K562 (cell line): ENCODE measurements at regions not wholly inside any gene's neighbourhood (a gene's known extent, or its start where the extent isn't known, plus 50 kb on each side); places are given as distances from the start of the nearest gene placed in this dataset.

Source experiments
- ATAC-seq: fragments of 200-7000 bp; cut with Tn5 transposase; 3 replicates; pipeline ENCODE4 v1.9.1; 2020; ENCODE audit warnings: moderate library complexity
- BruUV-seq: library from RNA; stranded (reverse); fragments of 400-500 nt; replicated peaks from 2 replicates; lab custom pipeline; 2021; lab: Mats Ljungman, UMichigan
- CTCF ChIA-PET: fragments of 300-600 bp; formaldehyde crosslinking; extraction: SDS; loops from one replicate; lab custom pipeline; 2021; ENCODE audit warnings: low intra/inter-chr PET ratio; lab: Yijun Ruan, JAX
- POLR2A ChIA-PET: fragments of 300-600, 350-650 bp; sonication (Branson Sonifier 250); formaldehyde crosslinking; extraction: SDS; loops from one replicate; lab custom pipeline; 2021; ENCODE audit warnings: antibody characterized with exemption, inconsistent platforms; lab: Yijun Ruan, JAX
- DNase-seq, 4 experiments: peaks; one replicate each; pipeline versions ENCODE4 v3.0.0 to v3.0.0-alpha.2; 2011 to 2018; ENCODE audit warnings: low spot score in 3 of 4, mixed read lengths in 3 of 4; ENCODE audit errors: extremely low read depth in 1 of 4
- FAIRE-seq: peaks from 2 replicates; lab custom pipeline; 2011; peaks lifted over from hg19 to GRCh38; lab: Jason Lieb, UNC
- H2AFZ ChIP-seq: 2 replicates; pipeline ENCODE4 v1.6.0; 2011; ENCODE audit warnings: low read depth, low read length, control low read depth, inconsistent platforms
- H3K27ac ChIP-seq: fragments of 200-600 bp; 3 replicates; pipeline ENCODE4 v1.8.0; 2011; ENCODE audit warnings: low read depth, mild to moderate bottlenecking, control low read depth, inconsistent platforms, low read length, moderate library complexity, mixed read lengths; ENCODE audit errors: extremely low read depth
- H3K27me3 ChIP-seq, 2 experiments: fragments of 300-600 bp in 1 of 2; 2 replicates in 1 of 2; 3 replicates in 1 of 2; pipeline versions ENCODE4 v1.6.0 to v1.8.0; 2011; ENCODE audit warnings: inconsistent platforms in 2 of 2, low read length in 2 of 2, mild to moderate bottlenecking in 1 of 2, mixed read lengths in 1 of 2, moderate library complexity in 1 of 2; ENCODE audit not compliant: control insufficient read depth in 2 of 2, insufficient read depth in 2 of 2
- H3K36me3 ChIP-seq: fragments of 300-600 bp; 3 replicates; pipeline ENCODE4 v1.8.0; 2011; ENCODE audit warnings: mild to moderate bottlenecking, low read length, inconsistent platforms; ENCODE audit not compliant: control insufficient read depth, insufficient read depth
- H3K4me1 ChIP-seq, 2 experiments: fragments of 200-600 bp in 1 of 2; replicated peaks in 1 of 2; 2 replicates in 1 of 2; 3 replicates in 1 of 2; pipeline versions ENCODE4 v1.5.1 to v1.8.0; 2011; ENCODE audit warnings: inconsistent platforms in 2 of 2, low read length in 2 of 2, mild to moderate bottlenecking in 1 of 2, mixed read lengths in 1 of 2, moderate library complexity in 1 of 2; ENCODE audit not compliant: control insufficient read depth in 2 of 2, insufficient read depth in 2 of 2
- H3K4me2 ChIP-seq: 2 replicates; pipeline ENCODE4 v1.6.1; 2011; ENCODE audit warnings: low read length, control low read depth, inconsistent platforms, mixed read lengths; ENCODE audit not compliant: insufficient read depth
- H3K4me3 ChIP-seq: fragments of 200-600 bp; sonication (generic), shearing (Covaris generic); 2 replicates; pipeline ENCODE4 v1.5.1; 2016; ENCODE audit warnings: control low read depth, inconsistent platforms
- H3K79me2 ChIP-seq: fragments of 200-600 bp; 3 replicates; pipeline ENCODE4 v1.8.0; 2011; ENCODE audit warnings: low read length, inconsistent platforms; ENCODE audit not compliant: control insufficient read depth, insufficient read depth
- H3K9ac ChIP-seq, 2 experiments: 2 replicates each; pipeline versions ENCODE4 v1.6.0 to v1.6.1; 2011; ENCODE audit warnings: low read depth in 2 of 2, low read length in 2 of 2, control low read depth in 1 of 2, inconsistent platforms in 1 of 2, mild to moderate bottlenecking in 1 of 2, mixed read lengths in 1 of 2; ENCODE audit not compliant: insufficient read depth in 1 of 2
- H3K9me1 ChIP-seq: one replicate; pipeline ENCODE4 v1.6.0; 2011; ENCODE audit warnings: inconsistent platforms, mild to moderate bottlenecking, low read length, moderate library complexity; ENCODE audit not compliant: control insufficient read depth, insufficient read depth
- H3K9me3 ChIP-seq: replicated peaks from 2 replicates; pipeline ENCODE4 v1.5.1; 2011; ENCODE audit warnings: low read depth, low read length, inconsistent platforms; ENCODE audit not compliant: control insufficient read depth, insufficient read depth
- H4K20me1 ChIP-seq: replicated peaks from 2 replicates; pipeline ENCODE4 v1.6.1; 2011; ENCODE audit warnings: low read length, inconsistent platforms, mixed read lengths; ENCODE audit not compliant: control insufficient read depth, insufficient read depth
- CTCF ChIP-seq, 3 experiments: IDR thresholded peaks in 2 of 3; conservative IDR thresholded peaks in 1 of 3; 2 replicates each; pipeline ENCODE4 v1.5.1; 2011 to 2012; ENCODE audit warnings: low read length in 3 of 3, mild to moderate bottlenecking in 3 of 3, control low read depth in 2 of 3, improper control_type of control experiment in 1 of 3, inconsistent platforms in 1 of 3, low read depth in 1 of 3, mixed read lengths in 1 of 3, moderate library complexity in 1 of 3; ENCODE audit not compliant: insufficient read depth in 2 of 3
- HNRNPK ChIP-seq: fragments of 200-400 bp; formaldehyde crosslinking; IDR thresholded peaks from one replicate; pipeline ENCODE4 v1.6.1; 2018; ENCODE audit warnings: mild to moderate bottlenecking, low read depth, low read length; ENCODE audit not compliant: poor library complexity, severe bottlenecking
- NFE2 ChIP-seq: IDR thresholded peaks from 2 replicates; pipeline ENCODE4 v1.6.1; 2014; ENCODE audit warnings: antibody characterized with exemption, low read depth
- RAD21 ChIP-seq, 2 experiments: fragments of 250-450 bp in 1 of 2; fragments of 450-650 bp in 1 of 2; sonication (Bioruptor Pico) in 1 of 2; formaldehyde crosslinking in 1 of 2; IDR thresholded peaks in 1 of 2; conservative IDR thresholded peaks in 1 of 2; 2 replicates each; pipeline versions ENCODE4 v1.4.0 to v1.8.0; 2020 to 2022; ENCODE audit warnings: mild to moderate bottlenecking in 2 of 2, moderate library complexity in 1 of 2
- SMC3 ChIP-seq: conservative IDR thresholded peaks from 2 replicates; pipeline ENCODE4 v1.6.1; 2011; ENCODE audit warnings: low read depth, low read length, improper control_type of control experiment; ENCODE audit not compliant: insufficient read depth
- ZNF444 ChIP-seq: fragments of 250-450 bp; sonication (Bioruptor Pico); IDR thresholded peaks from 2 replicates; pipeline ENCODE4 v1.4.0; 2020; ENCODE audit warnings: mild to moderate bottlenecking, moderate library complexity
- WGBS: fragments of 100-300 bp; shearing (Covaris generic); methylation state at CpG from one replicate; pipeline ENCODE4 v1.1.6; 2016; ENCODE audit warnings: low coverage, mixed read lengths; ENCODE audit not compliant: insufficient coverage; ENCODE audit errors: missing lambda C conversion rate; 5-methylcytosine and 5-hydroxymethylcytosine counted together
- in situ Hi-C: fragments of 300-500 bp; cut with MboI; formaldehyde crosslinking; loops from 4 replicates; pipeline ENCODE4 v1.15.0; 2018; ENCODE audit warnings: inconsistent platforms, mixed read lengths
- intact Hi-C: fragments of 100-400 bp; cut with micrococcal nuclease; formaldehyde crosslinking; loops from 2 replicates; pipeline ENCODE4 v1.14.2; 2022

- H3K4me1 ChIP-seq: no peaks in the 10 kb centered on the region
- DNase-seq: no peak
- ChIA-PET CTCF (no interaction called here), POLR2A (no interaction called here)
- in situ Hi-C loops: no loop called here
- H3K36me3 ChIP-seq: no peaks in the 10 kb centered on the region
- BruUV-seq: no TSS peak
- H3K9me3 ChIP-seq: no peaks in the 10 kb centered on the region
- no peaks in the 10 kb centered on the region for H3K9me1 ChIP-seq
- no peak overlapping the region for H2AFZ ChIP-seq
- no peak for FAIRE-seq
- no peaks in the 10 kb centered on the region for H3K27me3 ChIP-seq
- no peaks in the 10 kb centered on the region for H4K20me1 ChIP-seq
- 9% methylated on average over 2 of the region's 2 CpGs for WGBS
- H3K79me2 ChIP-seq: no peaks in the 10 kb centered on the region
- intact Hi-C loops: no loop called here
- H3K4me3 ChIP-seq: no peak overlapping the region
- ATAC-seq: no peak
- TF ChIP-seq NFE2: 0 out of 2 replicates have a peak, but pooled peaks have one; percentile 17
- no peak for TF ChIP-seq ZNF444 (CRISPR knock-in tag)
- no peak overlapping the region for H3K27ac ChIP-seq
- H3K4me2 ChIP-seq: no peak overlapping the region
- H3K9ac ChIP-seq: no peak overlapping the region
These were observed 135.0 kb upstream of the PROKR2 start for GRCh38 chr20:5451643-5452210.

DNA sequence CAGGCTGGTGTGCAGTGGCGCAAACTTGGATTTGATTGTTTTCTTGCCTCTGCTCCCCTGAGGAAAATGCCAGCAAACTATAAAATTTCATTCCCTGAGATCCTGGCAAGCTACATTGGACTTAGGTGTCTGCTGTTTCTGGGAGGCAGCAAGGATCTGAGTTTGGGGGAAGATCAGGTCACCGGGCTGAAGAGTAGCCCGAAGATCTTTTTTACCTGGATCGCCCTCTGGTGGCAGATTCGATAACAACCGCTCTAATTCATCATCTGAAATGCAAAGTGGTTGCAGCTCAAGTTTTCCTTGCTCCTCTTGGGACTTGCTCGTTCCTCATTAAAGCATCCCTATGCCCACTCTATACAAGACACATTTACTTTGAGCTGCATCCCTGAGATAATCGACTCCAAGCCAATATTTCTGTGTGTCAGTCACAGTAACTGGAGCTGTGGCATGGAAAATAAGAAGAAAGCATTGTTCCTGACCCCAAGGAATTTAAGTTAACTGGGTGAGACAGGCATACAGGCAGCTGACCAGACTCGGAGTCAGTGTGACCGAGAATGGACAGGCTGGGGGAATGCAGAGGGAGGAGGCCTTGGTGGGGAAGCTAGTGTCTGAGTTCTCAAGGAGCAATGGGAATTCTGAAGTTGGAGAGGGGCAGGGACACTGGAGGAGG lies 131.8 kb upstream of the PROKR2 start:
- intact Hi-C loops (loop anchor here (1.0 to 10.0 kb wide), 2 partner anchors 243 to 324 kb away; partner anchors contain the start of gene CDS2), in situ Hi-C loops (no loop called here)
- ChIA-PET POLR2A (interaction anchor here (0.6 kb wide), 2 partner anchors 23 to 228 kb away, joined by 3 read pairs; no protein-coding TSS in a partner anchor), CTCF (interaction anchor here (1.4 kb wide), 1 partner anchor 243 kb away, joined by 15 read pairs; no protein-coding TSS in a partner anchor)
- H3K9ac ChIP-seq: no peak overlapping the region
- H2AFZ ChIP-seq: no peak overlapping the region
- 1% methylated on average over 8 of the region's 10 CpGs for WGBS
- BruUV-seq: no TSS peak
- no peaks in the 10 kb centered on the region for H3K4me1 ChIP-seq
- H3K4me3 ChIP-seq: no peak overlapping the region
- DNase-seq: peak; percentile 29 to 56 (median 47)
- H4K20me1 ChIP-seq: no peaks in the 10 kb centered on the region
- peak; percentile 92 for FAIRE-seq
- ATAC-seq: peak; percentile 72
- no peaks in the 10 kb centered on the region for H3K79me2 ChIP-seq
- no peaks in the 10 kb centered on the region for H3K9me1 ChIP-seq
- no peaks in the 10 kb centered on the region for H3K9me3 ChIP-seq
- H3K36me3 ChIP-seq: no peaks in the 10 kb centered on the region
- H3K27ac ChIP-seq: no peak overlapping the region
- no peaks in the 10 kb centered on the region for H3K27me3 ChIP-seq
- no peak overlapping the region for H3K4me2 ChIP-seq
- TF ChIP-seq SMC3 (0 out of 2 replicates have a peak, but pooled peaks have one; percentile 20), CTCF (IDR thresholded peaks at IDR 0.05 in 2 of 3, conservative IDR thresholded peaks at IDR 0.05 in 1 of 3; ENCODE audit: insufficient read depth in 2 of 3, low read depth in 1 of 3, low read length in 3 of 3) (peak; percentile 54 to 59 (median 58); a peak in 5 of 6 replicates), HNRNPK (no peak), RAD21 (CRISPR knock-in tag; conservative IDR thresholded peaks at IDR 0.05 in 1 of 2, IDR thresholded peaks at IDR 0.05 in 1 of 2) (peak; percentile 24 to 60)
